Esophagus muscularis mucosa (tissue), 4 donors: ENCODE measurements at regions not wholly inside any gene's neighbourhood (a gene's known extent, or its start where the extent isn't known, plus 50 kb on each side); places are given as distances from the start of the nearest gene placed in this dataset.

Experiments used
- CTCF ChIP-seq, 3 experiments: fragments of 200-600 bp in 2 of 3; fragments of 450-650 bp in 1 of 3; sonication (generic) in 2 of 3; IDR thresholded peaks; one replicate each; pipeline ENCODE4 v1.5.1; 2017 to 2019; ENCODE audit warnings: antibody characterized with exemption in 3 of 3, mild to moderate bottlenecking in 2 of 3, moderate library complexity in 1 of 3
- EP300 ChIP-seq: sonication (generic); formaldehyde crosslinking; IDR thresholded peaks from one replicate; pipeline ENCODE4 v1.6.1; 2017; ENCODE audit warnings: antibody characterized with exemption
- POLR2A ChIP-seq: fragments of 450-650 bp; IDR thresholded peaks from one replicate; pipeline ENCODE4 v1.6.1; 2017; ENCODE audit warnings: antibody characterized with exemption, moderate library complexity, mild to moderate bottlenecking, low read depth
- POLR2AphosphoS5 ChIP-seq, 2 donors: sonication (generic); formaldehyde crosslinking; IDR thresholded peaks; one replicate each; pipeline ENCODE4 v1.6.1; 2017; ENCODE audit warnings: antibody characterized with exemption in 2 of 2

GRCh38 chr2:83879127-83879526 lies 580.0 kb downstream of the SUCLG1 start:
- no peak for TF ChIP-seq CTCF (IDR thresholded peaks at IDR 0.05)
- no peak for TF ChIP-seq EP300
- TF ChIP-seq POLR2A = no peak
- TF ChIP-seq POLR2AphosphoS5 (IDR thresholded peaks at IDR 0.05) = no peak
